ENCODE measurements at regions not wholly inside any gene's neighbourhood (a gene's known extent, or its start where the extent isn't known, plus 50 kb on each side); places are given as distances from the start of the nearest gene placed in this dataset.

GRCh38 chr4:151940926-151941617 is 180.3 kb upstream of the GATB start:
- CTCF ChIA-PET: no interaction called here

GRCh38 chr4:151940291-151940690 is 179.5 kb upstream of the GATB start:
- TF ChIP-seq, protein P1, sequence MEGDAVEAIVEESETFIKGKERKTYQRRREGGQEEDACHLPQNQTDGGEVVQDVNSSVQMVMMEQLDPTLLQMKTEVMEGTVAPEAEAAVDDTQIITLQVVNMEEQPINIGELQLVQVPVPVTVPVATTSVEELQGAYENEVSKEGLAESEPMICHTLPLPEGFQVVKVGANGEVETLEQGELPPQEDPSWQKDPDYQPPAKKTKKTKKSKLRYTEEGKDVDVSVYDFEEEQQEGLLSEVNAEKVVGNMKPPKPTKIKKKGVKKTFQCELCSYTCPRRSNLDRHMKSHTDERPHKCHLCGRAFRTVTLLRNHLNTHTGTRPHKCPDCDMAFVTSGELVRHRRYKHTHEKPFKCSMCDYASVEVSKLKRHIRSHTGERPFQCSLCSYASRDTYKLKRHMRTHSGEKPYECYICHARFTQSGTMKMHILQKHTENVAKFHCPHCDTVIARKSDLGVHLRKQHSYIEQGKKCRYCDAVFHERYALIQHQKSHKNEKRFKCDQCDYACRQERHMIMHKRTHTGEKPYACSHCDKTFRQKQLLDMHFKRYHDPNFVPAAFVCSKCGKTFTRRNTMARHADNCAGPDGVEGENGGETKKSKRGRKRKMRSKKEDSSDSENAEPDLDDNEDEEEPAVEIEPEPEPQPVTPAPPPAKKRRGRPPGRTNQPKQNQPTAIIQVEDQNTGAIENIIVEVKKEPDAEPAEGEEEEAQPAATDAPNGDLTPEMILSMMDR (IDR thresholded peaks at IDR 0.05; ENCODE audit: insufficient read depth, low read depth, low read length): no peak
- CTCF ChIA-PET: no interaction called here
- POLR2A ChIA-PET: no interaction called here
- Histone ChIP-seq H3K4me3 (ENCODE audit: low read depth, low read length) (no peak overlapping the region), H3K27me3 (ENCODE audit: control insufficient read depth, insufficient read depth, low read length) (no peaks in the 10 kb centered on the region), H3K36me3 (ENCODE audit: control insufficient read depth, insufficient read depth, low read length) (no peaks in the 10 kb centered on the region)
- DNase-seq (ENCODE audit: low read depth): no peak

More at GRCh38 chr4:151940926-151941617, 180.3 kb upstream of the GATB start:
- no peak overlapping the region for H3K4me3 ChIP-seq (ENCODE audit: low read depth, low read length)
- H3K36me3 ChIP-seq (ENCODE audit: control insufficient read depth, insufficient read depth, low read length): no peaks in the 10 kb centered on the region
- POLR2A ChIA-PET: no interaction called here
- TF ChIP-seq, protein P1 (IDR thresholded peaks at IDR 0.05; ENCODE audit: insufficient read depth, low read depth, low read length): no peak
- no peaks in the 10 kb centered on the region for H3K27me3 ChIP-seq (ENCODE audit: control insufficient read depth, insufficient read depth, low read length)
- DNase-seq (ENCODE audit: low read depth): no peak

DNA sequence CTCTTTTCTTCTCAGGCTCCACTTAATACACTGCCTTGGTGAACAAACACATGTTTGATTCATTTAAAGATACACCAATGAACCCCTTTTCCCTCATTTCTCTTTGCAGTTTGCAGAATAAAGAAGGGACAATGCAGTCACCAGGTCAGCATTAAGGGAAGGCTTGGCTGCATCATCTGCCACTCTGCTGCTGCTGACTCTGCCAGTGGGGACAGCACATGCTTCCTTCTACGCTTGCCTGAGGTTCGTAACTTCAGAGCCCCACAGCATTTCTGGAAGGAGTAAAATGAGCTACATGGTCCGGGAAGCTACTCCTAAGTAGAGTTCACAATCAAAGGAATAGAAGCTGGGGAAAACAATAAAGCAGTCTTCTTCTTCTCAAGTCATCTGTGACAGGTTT is 178.9 kb upstream of the GATB start:
- Histone ChIP-seq H3K27me3 (ENCODE audit: control insufficient read depth, insufficient read depth, low read length) (no peaks in the 10 kb centered on the region), H3K4me3 (ENCODE audit: low read depth, low read length) (no peak overlapping the region), H3K36me3 (ENCODE audit: control insufficient read depth, insufficient read depth, low read length) (no peaks in the 10 kb centered on the region)
- POLR2A ChIA-PET: no interaction called here
- TF ChIP-seq, protein P1 (IDR thresholded peaks at IDR 0.05; ENCODE audit: insufficient read depth, low read depth, low read length): no peak
- CTCF ChIA-PET: interaction anchor here (0.6 kb wide), 1 partner anchor 23 kb away, joined by 3 read pairs; no protein-coding TSS in a partner anchor
- no peak for DNase-seq (ENCODE audit: low read depth)

DNA sequence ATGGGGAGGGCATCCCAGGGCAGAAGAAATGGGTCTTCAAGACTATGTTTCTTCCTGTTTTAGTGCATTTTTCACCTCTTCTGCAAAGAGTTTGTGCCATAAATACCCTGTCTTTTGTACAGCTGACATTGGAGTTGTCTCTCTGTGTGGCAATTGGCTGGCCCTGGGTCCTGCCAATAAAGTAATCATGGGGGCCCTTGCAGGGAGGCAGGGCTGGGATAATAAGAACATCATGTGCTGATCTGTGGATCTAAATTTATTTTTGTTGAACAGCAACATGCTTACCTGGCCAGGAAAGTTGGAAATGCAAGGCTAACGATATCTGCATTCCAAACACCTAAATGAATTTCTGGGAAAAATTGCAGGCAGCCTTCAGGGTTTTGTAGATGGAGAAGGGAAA is 174.6 kb upstream of the GATB start:
- POLR2A ChIA-PET: no interaction called here
- CTCF ChIA-PET: no interaction called here
- H3K4me3 ChIP-seq (ENCODE audit: low read depth, low read length): no peak overlapping the region
- H3K27me3 ChIP-seq (ENCODE audit: control insufficient read depth, insufficient read depth, low read length): no peaks in the 10 kb centered on the region; the same call in 1 of the 2 replicates
- no peaks in the 10 kb centered on the region for H3K36me3 ChIP-seq (ENCODE audit: control insufficient read depth, insufficient read depth, low read length)
- DNase-seq (ENCODE audit: low read depth): no peak
- TF ChIP-seq, protein P1 (IDR thresholded peaks at IDR 0.05; ENCODE audit: insufficient read depth, low read depth, low read length): no peak

DNA sequence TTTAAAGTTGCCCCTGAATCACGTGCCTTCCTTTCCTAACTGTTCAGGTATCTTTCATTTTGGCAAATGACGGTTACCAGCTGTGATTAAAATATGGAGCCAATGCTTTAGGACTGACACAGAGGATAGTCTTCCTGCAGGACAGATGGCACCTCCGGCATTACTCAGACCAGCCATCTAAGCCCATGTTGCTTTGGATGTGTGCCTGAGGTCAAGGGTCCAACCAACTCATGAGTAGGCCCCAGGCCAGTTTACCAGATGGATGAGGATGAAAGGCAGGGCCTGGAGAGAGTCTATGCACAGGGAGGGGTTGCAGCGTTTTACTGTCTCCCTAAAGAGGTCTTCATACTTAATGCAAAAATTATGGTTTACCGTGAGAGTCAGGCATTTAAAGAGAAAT is 174.0 kb upstream of the GATB start:
- no peak for DNase-seq (ENCODE audit: low read depth)
- no peaks in the 10 kb centered on the region; the same call in none of the 2 replicates for H3K27me3 ChIP-seq (ENCODE audit: control insufficient read depth, insufficient read depth, low read length)
- ChIA-PET POLR2A (no interaction called here), CTCF (interaction anchor here (1.3 kb wide), 1 partner anchor 10 kb away, joined by 3 read pairs; no protein-coding TSS in a partner anchor)
- no peaks in the 10 kb centered on the region for H3K36me3 ChIP-seq (ENCODE audit: control insufficient read depth, insufficient read depth, low read length)
- TF ChIP-seq, protein P1 (IDR thresholded peaks at IDR 0.05; ENCODE audit: insufficient read depth, low read depth, low read length): no peak
- H3K4me3 ChIP-seq (ENCODE audit: low read depth, low read length): no peak overlapping the region

Data from BJ (cell line).